HepG2 (cell line): ENCODE measurements at regions not wholly inside any gene's neighbourhood (a gene's known extent, or its start where the extent isn't known, plus 50 kb on each side); places are given as distances from the start of the nearest gene placed in this dataset.

Source experiments
- ELF3 ChIP-seq: IDR thresholded peaks from 2 replicates; pipeline ENCODE4 v1.6.1; 2016; ENCODE audit warnings: missing genetic modification reagents, missing compliant biosample characterization
- ELF4 ChIP-seq: sonication (generic); formaldehyde crosslinking; IDR thresholded peaks from 2 replicates; pipeline ENCODE4 v1.5.0; 2020; ENCODE audit warnings: missing genetic modification reagents, mild to moderate bottlenecking, moderate library complexity, borderline replicate concordance
- ESRRA ChIP-seq: sonication (generic); formaldehyde crosslinking; IDR thresholded peaks from 2 replicates; pipeline ENCODE4 v1.5.1; 2020; ENCODE audit warnings: mild to moderate bottlenecking, low read depth, missing genetic modification reagents
- FLYWCH1 ChIP-seq: sonication (generic); formaldehyde crosslinking; IDR thresholded peaks from 2 replicates; pipeline ENCODE4 v1.8.1; 2023; ENCODE audit warnings: mild to moderate bottlenecking, missing genetic modification reagents
- FOXK1 ChIP-seq: sonication (generic); formaldehyde crosslinking; IDR thresholded peaks from 2 replicates; pipeline ENCODE4 v1.4.0; 2020; ENCODE audit warnings: low read depth, missing genetic modification reagents, borderline replicate concordance
- KLF16 ChIP-seq, 2 experiments: sonication (generic) in 1 of 2; formaldehyde crosslinking in 1 of 2; IDR thresholded peaks; 2 replicates each; pipeline versions ENCODE4 v1.6.1 to v1.8.0; 2016 to 2023; ENCODE audit warnings: missing genetic modification reagents in 2 of 2, missing compliant biosample characterization in 1 of 2
- LCORL ChIP-seq, 2 experiments: fragments of 450-650 bp in 1 of 2; sonication (generic) in 1 of 2; formaldehyde crosslinking in 1 of 2; IDR thresholded peaks; 2 replicates each; pipeline versions ENCODE4 v1.5.0 to v1.6.1; 2017 to 2020; ENCODE audit warnings: antibody characterized with exemption in 1 of 2, missing genetic modification reagents in 1 of 2
- NR2C2 ChIP-seq: sonication (generic); formaldehyde crosslinking; IDR thresholded peaks from 2 replicates; pipeline ENCODE4 v1.4.0; 2020; ENCODE audit warnings: missing genetic modification reagents, mild to moderate bottlenecking, moderate library complexity, borderline replicate concordance
- RCOR2 ChIP-seq: IDR thresholded peaks from 2 replicates; pipeline ENCODE4 v1.6.1; 2016; ENCODE audit warnings: missing biosample characterization, missing genetic modification reagents
- RXRB ChIP-seq: IDR thresholded peaks from 2 replicates; pipeline ENCODE4 v1.6.1; 2016; ENCODE audit warnings: borderline replicate concordance, missing genetic modification reagents, missing compliant biosample characterization
- TF ChIP-seq, protein P1 (sequence below): IDR thresholded peaks from 2 replicates; pipeline ENCODE4 v1.6.1; 2016
- TF ChIP-seq, protein P2 (sequence below): sonication (generic); formaldehyde crosslinking; IDR thresholded peaks from 2 replicates; pipeline ENCODE4 v1.9.0; 2021; ENCODE audit warnings: missing genetic modification reagents, mild to moderate bottlenecking, borderline replicate concordance
- TF ChIP-seq, protein P3 (sequence below): IDR thresholded peaks from 2 replicates; pipeline ENCODE4 v1.6.1; 2016; ENCODE audit warnings: missing genetic modification reagents, missing compliant biosample characterization
- TF ChIP-seq, protein P4 (sequence below): IDR thresholded peaks from 2 replicates; pipeline ENCODE4 v1.6.1; 2016

DNA sequence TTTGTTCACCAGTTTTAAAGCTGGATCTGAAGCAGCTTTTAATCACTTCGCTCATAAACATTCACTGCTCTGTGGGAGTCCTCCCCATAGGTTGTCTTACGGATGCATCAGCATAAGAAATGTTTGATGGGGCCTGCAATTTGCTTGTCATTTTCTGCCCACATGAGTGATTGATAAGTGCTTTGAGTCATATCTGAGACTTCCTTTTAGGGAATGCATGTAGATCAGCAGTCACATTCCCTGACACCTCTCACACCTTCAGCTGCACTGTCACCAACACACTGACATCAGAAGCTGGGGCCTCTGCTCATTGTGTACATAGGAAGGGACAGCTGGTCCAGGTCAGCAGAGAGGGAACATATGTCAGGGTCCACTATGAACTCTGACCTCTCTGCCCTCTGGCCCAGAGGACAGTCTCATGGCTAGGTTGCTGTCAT, 84.1 kb upstream of the SPATA31D4 start (continued):
- TF ChIP-seq, protein P1, sequence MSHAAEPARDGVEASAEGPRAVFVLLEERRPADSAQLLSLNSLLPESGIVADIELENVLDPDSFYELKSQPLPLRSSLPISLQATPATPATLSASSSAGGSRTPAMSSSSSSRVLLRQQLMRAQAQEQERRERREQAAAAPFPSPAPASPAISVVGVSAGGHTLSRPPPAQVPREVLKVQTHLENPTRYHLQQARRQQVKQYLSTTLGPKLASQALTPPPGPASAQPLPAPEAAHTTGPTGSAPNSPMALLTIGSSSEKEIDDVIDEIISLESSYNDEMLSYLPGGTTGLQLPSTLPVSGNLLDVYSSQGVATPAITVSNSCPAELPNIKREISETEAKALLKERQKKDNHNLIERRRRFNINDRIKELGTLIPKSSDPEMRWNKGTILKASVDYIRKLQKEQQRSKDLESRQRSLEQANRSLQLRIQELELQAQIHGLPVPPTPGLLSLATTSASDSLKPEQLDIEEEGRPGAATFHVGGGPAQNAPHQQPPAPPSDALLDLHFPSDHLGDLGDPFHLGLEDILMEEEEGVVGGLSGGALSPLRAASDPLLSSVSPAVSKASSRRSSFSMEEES (CRISPR knock-in tag), result 0 out of 2 replicates have a peak, but pooled peaks have one; percentile 33
- TF ChIP-seq LCORL (IDR thresholded peaks at IDR 0.05), result no peak
- TF ChIP-seq LCORL (CRISPR knock-in tag; IDR thresholded peaks at IDR 0.05), result 0 out of 2 replicates have a peak, but pooled peaks have one; percentile 22
- peak; percentile 94 for TF ChIP-seq NR2C2
- TF ChIP-seq FOXK1, result peak; percentile 53; the same call in 1 of the 2 replicates
- TF ChIP-seq ELF4 (CRISPR knock-in tag), result no peak
- no peak for TF ChIP-seq KLF16 (CRISPR knock-in tag; IDR thresholded peaks at IDR 0.05)
- TF ChIP-seq RCOR2 (CRISPR knock-in tag), result 0 out of 2 replicates have a peak, but pooled peaks have one; percentile 28
- TF ChIP-seq ELF3 (CRISPR knock-in tag), result 0 out of 2 replicates have a peak, but pooled peaks have one; percentile 30
- TF ChIP-seq, protein P2, sequence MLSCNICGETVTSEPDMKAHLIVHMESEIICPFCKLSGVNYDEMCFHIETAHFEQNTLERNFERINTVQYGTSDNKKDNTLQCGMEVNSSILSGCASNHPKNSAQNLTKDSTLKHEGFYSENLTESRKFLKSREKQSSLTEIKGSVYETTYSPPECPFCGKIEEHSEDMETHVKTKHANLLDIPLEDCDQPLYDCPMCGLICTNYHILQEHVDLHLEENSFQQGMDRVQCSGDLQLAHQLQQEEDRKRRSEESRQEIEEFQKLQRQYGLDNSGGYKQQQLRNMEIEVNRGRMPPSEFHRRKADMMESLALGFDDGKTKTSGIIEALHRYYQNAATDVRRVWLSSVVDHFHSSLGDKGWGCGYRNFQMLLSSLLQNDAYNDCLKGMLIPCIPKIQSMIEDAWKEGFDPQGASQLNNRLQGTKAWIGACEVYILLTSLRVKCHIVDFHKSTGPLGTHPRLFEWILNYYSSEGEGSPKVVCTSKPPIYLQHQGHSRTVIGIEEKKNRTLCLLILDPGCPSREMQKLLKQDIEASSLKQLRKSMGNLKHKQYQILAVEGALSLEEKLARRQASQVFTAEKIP, result no peak
- TF ChIP-seq, protein P3, sequence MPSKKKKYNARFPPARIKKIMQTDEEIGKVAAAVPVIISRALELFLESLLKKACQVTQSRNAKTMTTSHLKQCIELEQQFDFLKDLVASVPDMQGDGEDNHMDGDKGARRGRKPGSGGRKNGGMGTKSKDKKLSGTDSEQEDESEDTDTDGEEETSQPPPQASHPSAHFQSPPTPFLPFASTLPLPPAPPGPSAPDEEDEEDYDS (CRISPR knock-in tag), result peak; percentile 33; the same call in 1 of the 2 replicates
- TF ChIP-seq, protein P4, sequence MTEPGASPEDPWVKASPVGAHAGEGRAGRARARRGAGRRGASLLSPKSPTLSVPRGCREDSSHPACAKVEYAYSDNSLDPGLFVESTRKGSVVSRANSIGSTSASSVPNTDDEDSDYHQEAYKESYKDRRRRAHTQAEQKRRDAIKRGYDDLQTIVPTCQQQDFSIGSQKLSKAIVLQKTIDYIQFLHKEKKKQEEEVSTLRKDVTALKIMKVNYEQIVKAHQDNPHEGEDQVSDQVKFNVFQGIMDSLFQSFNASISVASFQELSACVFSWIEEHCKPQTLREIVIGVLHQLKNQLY (CRISPR knock-in tag), result 0 out of 2 replicates have a peak, but pooled peaks have one; percentile 21
- TF ChIP-seq RXRB, result peak; percentile 86
- TF ChIP-seq ESRRA (CRISPR knock-in tag), result peak; percentile 92
- no peak for TF ChIP-seq FLYWCH1 (CRISPR knock-in tag)
